ENCODE measurements at regions not wholly inside any gene's neighbourhood (a gene's known extent, or its start where the extent isn't known, plus 50 kb on each side); places are given as distances from the start of the nearest gene placed in this dataset.
"Not testable (repeated sequence)": the region's sequence is repeated elsewhere in the genome, so short reads cannot be mapped to it uniquely, and the experiment has no call there.

DNA sequence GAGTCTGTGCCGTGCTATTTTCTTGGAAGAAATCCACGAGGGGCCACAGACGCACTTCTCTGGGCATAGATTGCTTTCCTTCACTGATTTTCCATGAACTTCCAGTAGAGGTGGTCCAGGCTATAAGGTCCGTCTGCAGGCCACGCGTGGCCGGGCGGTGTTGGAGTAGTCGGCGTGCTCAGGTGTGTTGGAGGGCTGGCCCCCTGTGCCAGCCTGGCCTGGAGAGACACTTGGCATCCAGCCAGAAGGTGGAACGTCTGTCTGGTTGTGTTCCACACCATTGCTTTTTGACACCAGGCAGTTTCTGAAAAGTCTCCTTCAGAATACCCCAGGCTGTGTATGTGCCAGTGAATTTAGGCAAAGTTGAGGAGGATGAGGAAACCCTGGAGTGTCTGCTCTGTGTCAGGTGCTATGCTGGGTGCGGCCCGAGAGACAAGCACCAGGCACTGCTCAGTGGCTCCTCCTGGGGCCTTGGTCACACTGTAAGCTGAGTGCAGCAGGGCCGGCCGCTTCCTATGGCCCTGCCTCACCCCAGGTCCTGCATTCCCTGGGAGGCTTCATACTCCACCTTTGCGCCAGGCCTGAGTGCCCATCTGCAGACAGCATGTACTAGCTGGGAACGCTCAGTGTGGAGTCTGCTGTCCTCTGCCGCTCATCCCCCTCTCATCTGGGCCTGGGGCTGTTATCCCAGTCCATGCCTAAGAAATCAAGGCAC, 52.1 kb upstream of the TAMM41 start:
- FAIRE-seq = no peak
- DNase-seq (ENCODE audit: low spot score in 2 of 2) = no peak

DNA sequence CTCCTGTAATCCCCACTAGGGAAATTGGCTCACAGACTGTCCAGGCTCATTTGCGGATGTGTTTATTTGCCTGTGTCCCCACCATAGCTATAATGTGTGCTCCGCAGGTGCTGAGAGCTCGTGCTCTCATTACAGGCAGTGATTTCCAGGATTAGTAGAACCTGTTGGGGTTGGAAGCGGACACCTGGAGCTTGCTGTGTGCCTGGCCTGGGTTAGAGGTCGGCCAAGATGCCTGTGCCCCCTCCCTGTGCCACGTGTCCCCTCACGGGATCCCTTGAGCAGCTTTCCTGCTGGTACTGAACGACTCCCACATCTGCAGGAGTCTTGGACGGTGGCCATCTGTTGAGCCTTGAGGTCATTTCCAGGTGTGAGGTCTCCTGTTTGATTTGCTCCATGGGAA, 52.7 kb upstream of the TAMM41 start:
- not testable (repeated sequence) for FAIRE-seq; DNase-seq (ENCODE audit: low spot score in 2 of 2)

GRCh38 chr3:11899826-11900225, 53.1 kb upstream of the TAMM41 start:
- FAIRE-seq (no peak), DNase-seq (ENCODE audit: low spot score in 2 of 2) (no peak)

DNA sequence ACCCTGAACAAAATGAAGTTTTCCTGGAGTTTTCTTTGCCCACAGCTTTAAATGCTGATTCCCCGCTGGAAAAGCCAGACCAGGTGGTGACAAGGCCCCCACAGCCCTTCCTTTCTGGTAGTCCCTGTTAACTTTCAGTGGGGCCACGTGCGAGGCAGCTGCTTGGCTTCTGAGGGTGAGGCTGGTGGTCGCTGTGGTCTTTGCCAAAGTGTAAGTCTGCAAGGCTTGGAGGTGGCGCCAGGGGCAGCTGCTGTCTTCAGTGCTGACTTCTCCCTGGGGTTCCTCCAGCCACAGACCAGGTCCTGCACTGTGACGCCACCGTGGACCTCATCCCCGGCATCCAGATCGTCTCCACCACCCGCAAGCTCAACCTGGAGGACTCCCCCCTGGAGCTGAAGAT, 54.1 kb upstream of the TAMM41 start:
- FAIRE-seq (no peak), DNase-seq (ENCODE audit: low spot score in 2 of 2) (no peak)

DNA sequence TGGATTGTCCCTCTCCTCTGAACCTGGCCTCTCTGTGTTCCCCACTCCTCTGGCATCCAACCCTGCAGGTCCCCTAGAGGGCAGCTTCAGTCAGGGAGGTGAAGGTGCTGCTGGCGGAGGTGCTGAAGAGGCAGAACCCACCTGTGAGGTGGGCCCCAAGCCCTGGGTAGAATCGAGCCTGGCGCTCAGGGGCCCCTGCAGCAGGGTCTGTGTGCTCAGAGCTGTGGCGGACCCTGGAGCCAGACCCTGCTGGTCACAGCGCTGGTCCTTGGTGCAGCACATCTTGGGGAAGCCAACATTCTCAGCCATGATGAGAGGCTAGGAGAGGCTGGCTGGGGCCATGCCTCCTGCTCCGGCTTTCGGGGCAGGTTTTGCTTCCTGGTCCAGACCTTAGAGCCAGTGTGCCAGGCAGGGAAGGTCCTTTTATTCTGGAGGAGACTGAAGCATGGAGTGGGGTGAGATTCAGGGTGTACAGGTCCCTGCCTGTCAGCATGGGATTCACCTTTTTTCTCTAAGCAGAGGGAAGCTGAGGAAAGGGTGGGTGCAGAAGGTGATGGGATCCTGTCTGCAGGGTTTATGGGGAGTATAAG, 54.7 kb upstream of the TAMM41 start:
- no peak for FAIRE-seq

DNA sequence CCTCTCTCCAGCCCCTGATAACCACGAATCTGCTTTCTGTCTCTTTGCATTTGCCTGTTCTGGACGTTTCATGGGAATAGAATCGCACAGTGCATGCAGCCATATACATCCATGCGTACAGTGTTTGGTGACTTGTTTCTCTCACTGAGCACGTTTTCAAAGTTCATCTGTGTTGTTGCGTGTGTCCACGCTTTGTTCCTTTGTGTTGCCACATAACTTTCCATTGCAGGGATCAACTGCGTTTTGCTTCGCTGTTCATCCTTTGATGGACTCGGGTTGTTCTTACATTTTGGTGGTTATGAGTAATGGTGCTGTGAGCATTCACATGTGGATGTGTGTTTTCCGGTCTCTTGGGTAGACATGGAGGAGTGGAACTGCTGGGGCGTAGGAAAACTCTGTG, 56.4 kb upstream of the TAMM41 start:
- no peak for FAIRE-seq

More for the DNA sequence above, 54.7 kb upstream of the TAMM41 start:
- no peak for DNase-seq (ENCODE audit: low spot score in 2 of 2)

GRCh38 chr3:11903447-11903846, 56.8 kb upstream of the TAMM41 start:
- FAIRE-seq (no peak), DNase-seq (ENCODE audit: low spot score in 2 of 2) (no peak)

More for the DNA sequence above, 56.4 kb upstream of the TAMM41 start:
- DNase-seq (ENCODE audit: low spot score in 2 of 2) = no peak

DNA sequence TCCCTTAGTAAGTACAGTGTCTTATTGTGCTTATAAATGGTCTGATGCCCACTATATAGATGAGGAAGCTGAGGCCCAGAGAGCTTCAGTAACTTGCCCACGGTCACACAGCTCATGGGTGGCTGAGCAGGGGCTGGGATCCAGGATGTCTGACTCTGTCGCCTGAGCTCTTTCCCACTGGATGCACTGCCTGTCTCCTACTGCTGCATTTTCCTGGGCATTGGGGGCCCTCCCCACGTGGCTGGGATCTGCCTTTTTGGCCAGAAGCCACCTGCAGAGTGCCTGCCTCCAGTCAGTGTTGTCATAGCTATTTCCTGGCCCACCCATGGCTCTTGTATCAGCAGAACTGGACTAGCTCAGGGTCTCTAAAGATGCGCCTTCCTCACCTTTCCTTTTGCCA, 57.5 kb upstream of the TAMM41 start:
- DNase-seq (ENCODE audit: low spot score in 2 of 2) = no peak
- FAIRE-seq = no peak

- DNase-seq (ENCODE audit: low spot score in 2 of 2) (no peak), FAIRE-seq (no peak)
Measured at GRCh38 chr3:11906407-11906806, 59.7 kb upstream of the TAMM41 start.

DNA sequence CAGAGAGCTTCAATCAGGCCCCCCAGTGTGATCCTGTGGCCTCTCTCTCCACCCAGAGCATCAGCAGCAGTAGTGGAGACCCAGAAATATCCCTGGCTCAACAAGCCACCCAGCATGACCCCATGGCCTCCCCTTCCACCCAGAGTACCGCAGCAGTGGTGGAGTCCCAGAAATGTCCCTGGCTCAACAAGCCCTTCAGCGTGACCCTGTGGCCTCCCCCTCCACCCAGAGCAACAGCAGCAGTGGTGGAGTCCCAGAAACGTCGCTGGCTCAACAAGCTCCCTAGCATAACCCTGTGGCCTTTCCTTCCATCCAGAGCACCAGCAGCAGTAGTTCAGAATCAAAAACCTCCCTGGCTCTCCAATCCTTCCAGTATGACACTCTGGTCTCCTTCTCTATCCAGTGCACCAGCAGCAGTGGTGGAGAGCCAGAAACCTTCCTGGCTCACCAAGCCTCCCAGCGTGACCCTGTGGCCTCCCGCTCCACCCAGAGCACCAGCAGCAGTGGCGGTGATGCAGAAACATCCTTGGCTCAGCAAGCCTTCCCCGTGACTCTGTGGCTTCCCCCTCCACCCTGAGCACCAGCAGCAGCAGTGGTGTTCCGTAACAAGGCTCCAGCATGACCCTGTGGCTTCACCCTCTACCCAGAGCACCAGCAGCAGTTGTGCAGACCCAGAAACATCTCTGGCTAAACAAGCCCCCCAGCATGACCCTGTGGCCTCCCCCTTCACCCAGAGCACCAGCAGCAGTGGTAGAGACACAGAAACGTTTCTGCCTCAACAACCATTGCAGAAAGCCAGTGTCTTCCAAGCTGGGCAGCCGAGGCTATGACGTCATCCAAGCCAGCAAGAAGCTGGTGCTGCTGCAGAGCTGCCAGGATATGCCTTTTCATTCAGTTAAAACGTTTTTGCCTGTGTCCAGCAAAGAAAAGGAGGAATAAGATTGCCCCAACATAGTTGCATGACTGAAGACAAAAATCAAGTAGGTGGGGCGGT, 61.3 kb upstream of the TAMM41 start:
- DNase-seq (ENCODE audit: low spot score in 2 of 2) (peak in 1 of 2 donors; percentile 37), FAIRE-seq (no peak)

GRCh38 chr3:11908981-11909698, 62.5 kb upstream of the TAMM41 start:
- FAIRE-seq (no peak), DNase-seq (ENCODE audit: low spot score in 2 of 2) (no peak)

GRCh38 chr3:11909726-11910125, 63.0 kb upstream of the TAMM41 start:
- DNase-seq (ENCODE audit: low spot score in 2 of 2) (no peak), FAIRE-seq (no peak)

DNA sequence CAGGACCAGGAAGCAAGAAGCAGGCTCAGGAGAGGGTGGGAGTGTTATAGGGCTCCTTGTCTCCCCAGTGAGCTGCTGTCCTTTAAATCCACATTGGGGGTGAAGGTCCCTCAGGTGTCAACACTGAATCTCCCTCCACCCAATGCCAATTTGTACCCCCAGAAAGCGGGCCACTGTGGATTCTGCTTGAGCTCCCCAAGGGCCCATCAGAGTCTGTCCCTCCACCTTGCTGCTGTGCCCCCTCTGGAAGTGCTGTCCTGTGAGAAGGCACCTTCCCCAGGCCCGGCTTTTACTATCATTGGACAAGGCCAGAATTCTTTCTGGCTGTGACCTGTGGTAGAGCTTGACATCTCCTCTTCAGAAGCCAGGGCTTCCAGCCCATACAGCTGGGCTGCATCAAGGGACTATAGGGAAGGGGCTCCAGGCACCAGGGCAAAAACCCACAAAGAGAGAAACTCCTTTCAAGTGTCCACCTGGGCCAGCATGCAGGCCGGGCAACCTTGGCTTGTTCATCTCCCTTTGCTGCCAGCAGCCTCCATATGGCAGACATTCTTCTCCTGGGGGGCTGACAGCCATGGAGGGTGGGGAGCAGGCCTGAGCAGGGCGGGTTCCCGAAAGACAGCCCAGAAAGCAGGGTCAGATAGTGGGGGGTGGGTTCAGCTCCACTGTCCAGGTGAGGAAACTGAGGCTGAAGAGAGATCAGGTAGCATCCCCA, 63.7 kb upstream of the TAMM41 start:
- FAIRE-seq = not testable (repeated sequence)

DNA sequence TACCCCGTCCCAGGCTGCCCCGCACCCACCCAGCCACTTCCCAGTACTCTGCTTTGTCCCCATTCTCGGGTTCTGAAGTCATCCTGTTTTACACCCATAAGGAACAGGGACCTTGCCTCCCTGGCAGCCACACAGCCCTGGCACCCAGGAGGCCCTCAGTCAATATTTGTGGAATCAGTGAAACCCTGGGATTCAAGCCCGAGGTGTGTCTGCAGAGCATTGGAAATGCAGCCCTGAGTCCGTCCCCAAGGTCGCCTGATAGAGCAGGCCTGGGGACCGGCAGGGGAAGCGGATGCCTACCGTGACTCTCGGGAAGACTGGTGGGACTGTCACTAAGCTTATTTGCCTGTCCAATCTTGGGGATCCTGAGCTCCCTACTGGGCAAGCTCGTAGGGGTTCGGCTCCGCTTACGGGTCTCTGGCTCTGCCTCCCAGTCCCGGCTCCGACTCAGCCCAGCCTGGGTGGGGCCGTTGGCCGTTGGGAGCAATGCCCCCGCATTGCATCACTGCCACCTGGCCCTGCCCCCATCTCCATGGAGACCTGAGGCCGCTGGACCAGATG, 64.4 kb upstream of the TAMM41 start:
- FAIRE-seq = no peak
- DNase-seq (ENCODE audit: low spot score in 2 of 2) = no peak

More for the DNA sequence above, 63.7 kb upstream of the TAMM41 start:
- not testable (repeated sequence) for DNase-seq (ENCODE audit: low spot score in 2 of 2)

GRCh38 chr3:11911887-11912286, 65.2 kb upstream of the TAMM41 start:
- DNase-seq (ENCODE audit: low spot score in 2 of 2); FAIRE-seq: not testable (repeated sequence)

- FAIRE-seq (no peak), DNase-seq (ENCODE audit: low spot score in 2 of 2) (no peak)
Measured at GRCh38 chr3:11913316-11913715, 66.6 kb upstream of the TAMM41 start.

DNA sequence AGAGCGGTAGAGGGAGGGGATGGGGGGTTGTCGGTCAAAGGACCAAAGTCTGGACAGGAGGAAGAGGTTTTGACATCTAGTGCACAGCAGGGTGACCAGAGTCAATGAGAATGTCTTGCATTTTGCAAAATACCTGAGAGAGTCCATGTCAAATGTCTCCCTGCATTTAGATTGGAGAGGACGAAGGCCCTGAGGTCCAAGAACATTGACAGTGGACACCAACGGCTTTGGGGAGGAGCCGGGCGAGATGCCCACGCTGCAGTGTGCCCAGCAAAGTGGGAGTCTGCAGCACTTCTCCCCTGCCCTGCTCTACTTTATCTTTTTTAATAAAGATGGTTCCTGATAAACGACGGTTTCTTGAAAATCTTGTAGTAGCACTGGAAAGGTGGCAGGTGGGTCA, 67.4 kb upstream of the TAMM41 start:
- FAIRE-seq = no peak
- no peak for DNase-seq (ENCODE audit: low spot score in 2 of 2)

DNA sequence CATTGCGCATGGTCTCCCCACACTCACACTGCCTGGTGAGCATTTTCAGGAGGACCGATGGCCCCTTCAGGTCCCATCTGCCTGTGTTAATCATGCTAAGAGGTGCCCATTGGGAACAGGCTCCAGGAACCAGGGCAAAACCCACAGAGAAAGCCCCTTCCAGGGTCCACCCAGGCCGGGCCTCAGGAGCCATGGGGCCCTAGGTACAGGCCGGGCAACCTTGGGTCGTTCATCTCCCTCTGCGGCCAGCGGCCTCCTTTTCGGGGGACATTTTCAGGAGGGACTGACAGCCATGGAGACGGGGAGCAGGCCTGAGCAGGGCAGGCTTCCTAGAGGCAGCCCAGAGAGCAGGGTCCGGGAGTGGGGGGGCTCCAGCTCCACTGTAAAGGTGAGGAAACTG, 68.0 kb upstream of the TAMM41 start:
- no peak for FAIRE-seq
- DNase-seq (ENCODE audit: low spot score in 2 of 2) = no peak

- DNase-seq (ENCODE audit: low spot score in 2 of 2) (no peak), FAIRE-seq (no peak)
Measured at GRCh38 chr3:11915621-11916424, 69.1 kb upstream of the TAMM41 start.
